SU-DHL-6 (cell line): ENCODE measurements at regions not wholly inside any gene's neighbourhood (a gene's known extent, or its start where the extent isn't known, plus 50 kb on each side); places are given as distances from the start of the nearest gene placed in this dataset.

Source experiments
- CTCF ChIP-seq: fragments of 200-600 bp; sonication (generic); IDR thresholded peaks from one replicate; pipeline ENCODE4 v1.5.1; 2017; ENCODE audit warnings: antibody characterized with exemption, mild to moderate bottlenecking, low read length, moderate library complexity; ENCODE audit not compliant: insufficient read depth, poor library complexity, severe bottlenecking
- EZH2phosphoT487 ChIP-seq: fragments of 200-600 bp; sonication (generic), shearing (Covaris generic); conservative IDR thresholded peaks from 2 replicates; pipeline ENCODE4 v1.6.1; 2018; ENCODE audit warnings: mild to moderate bottlenecking, antibody characterized with exemption, low read length, moderate library complexity, mixed read lengths

- no peak for TF ChIP-seq CTCF
- no peak for TF ChIP-seq EZH2phosphoT487
Observed at GRCh38 chr6:90668141-90668540, 81.3 kb upstream of the MAP3K7 start.
